ENCODE measurements at regions not wholly inside any gene's neighbourhood (a gene's known extent, or its start where the extent isn't known, plus 50 kb on each side); places are given as distances from the start of the nearest gene placed in this dataset.

GRCh38 chr6:26246058-26246457 lies 118.9 kb upstream of the BTN3A2 start:
- H2AK5ac ChIP-seq (ENCODE audit: insufficient read length, low read length): no peak overlapping the region
- H3K27ac ChIP-seq (ENCODE audit: insufficient read length, low read depth, low read length): no peak overlapping the region
- no peak overlapping the region for H3K9ac ChIP-seq (ENCODE audit: extremely low read depth, insufficient read length, low read length)
- peaks cover 7% of the 10 kb centered on the region for H3K23me2 ChIP-seq (ENCODE audit: insufficient read length, low read depth, low read length, poor library complexity, severe bottlenecking)
- no peak overlapping the region for H2BK12ac ChIP-seq (ENCODE audit: insufficient read length, low read depth, low read length)
- no peak overlapping the region for H3K56ac ChIP-seq (ENCODE audit: insufficient read length, low read depth, low read length)
- peak overlapping the region; percentile 22 for H3T11ph ChIP-seq (ENCODE audit: low read length)
- peaks cover 3% of the 10 kb centered on the region for H4K20me1 ChIP-seq (ENCODE audit: control insufficient read depth, insufficient read depth, insufficient read length)
- no peak overlapping the region for H3K18ac ChIP-seq (ENCODE audit: insufficient read length, low read depth, low read length)
- Mint-ChIP-seq H3K4me3 (no peak overlapping the region), H3K9me3 (no peaks in the 10 kb centered on the region), H3K36me3 (ENCODE audit: insufficient read depth in 1 of 3, low read depth in 3 of 3) (no peaks in the 10 kb centered on the region), H3K27ac (no peak overlapping the region), H3K4me1 (peaks cover 35 to 39% of the 10 kb centered on the region in 2 experiments), H3K27me3 (ENCODE audit: low read depth) (peaks cover 3% of the 10 kb centered on the region; the same call in 1 of the 2 replicates)
- H3K4me2 ChIP-seq (ENCODE audit: insufficient read depth, insufficient read length, low read length): no peak overlapping the region
- H3K14ac ChIP-seq (ENCODE audit: insufficient read depth, low read length): no peak overlapping the region
- no peak overlapping the region for H2BK5ac ChIP-seq (ENCODE audit: insufficient read length, low read length)
- no CpG with 5 or more reads among the region's 7 CpGs for WGBS (ENCODE audit: extremely low coverage, insufficient read length, low lambda C conversion rate)
- H4K8ac ChIP-seq (replicated peaks; ENCODE audit: insufficient read length, low read depth, low read length): no peak overlapping the region
- H3K79me2 ChIP-seq (ENCODE audit: insufficient read depth, low read length): no peaks in the 10 kb centered on the region
- H3K27me3 ChIP-seq (ENCODE audit: insufficient read depth, low read length): no peaks in the 10 kb centered on the region
- no peak overlapping the region for H2AFZ ChIP-seq (ENCODE audit: low read length)
- no peak overlapping the region for H4K91ac ChIP-seq (ENCODE audit: insufficient read length, low read depth, low read length)
- H4K5ac ChIP-seq (ENCODE audit: insufficient read length, low read depth, low read length): no peak overlapping the region
- no peak for TF ChIP-seq CTCF (conservative IDR thresholded peaks at IDR 0.05)
- H3K23ac ChIP-seq (ENCODE audit: insufficient read length, low read depth, low read length): no peak overlapping the region
- H3K4ac ChIP-seq (ENCODE audit: low read depth, low read length): no peak overlapping the region
- no peak overlapping the region for H2BK120ac ChIP-seq (ENCODE audit: low read depth, low read length, poor library complexity, severe bottlenecking)
- H3K9me3 ChIP-seq (ENCODE audit: control insufficient read depth, low read depth, low read length): no peaks in the 10 kb centered on the region
- H3K79me1 ChIP-seq (ENCODE audit: insufficient read depth, low read depth, low read length, poor library complexity, severe bottlenecking): no peaks in the 10 kb centered on the region
- no peak for DNase-seq
- no peaks in the 10 kb centered on the region for H3K4me1 ChIP-seq (ENCODE audit: insufficient read depth, low read length)
- no peak overlapping the region for H2BK15ac ChIP-seq (ENCODE audit: low read depth, low read length)
- H2BK20ac ChIP-seq (ENCODE audit: low read depth, low read length, poor library complexity, severe bottlenecking): no peak overlapping the region

Measured in H9 (cell line).